Kasumi-1 (cell line): ENCODE measurements at regions not wholly inside any gene's neighbourhood (a gene's known extent, or its start where the extent isn't known, plus 50 kb on each side); places are given as distances from the start of the nearest gene placed in this dataset.

Experiments used
- DNase-seq, 2 experiments: peaks; one replicate each; lab custom pipeline; 2025; lab: John Stamatoyannopoulos, UW

- no peak for DNase-seq
Observed at GRCh38 chr1:60126723-60127122, 53.2 kb upstream of the C1orf87 start.
